Erythroblast (primary cell): ENCODE measurements at regions not wholly inside any gene's neighbourhood (a gene's known extent, or its start where the extent isn't known, plus 50 kb on each side); places are given as distances from the start of the nearest gene placed in this dataset.

Experiments
- DNase-seq, 2 experiments: peaks; one replicate each; lab custom pipeline; 2025; lab: John Stamatoyannopoulos, UW
- GATA1 ChIP-seq: IDR thresholded peaks from 2 replicates; pipeline ENCODE4 v1.6.1; 2011; ENCODE audit warnings: low read depth, mild to moderate bottlenecking, control low read depth, low read length, moderate library complexity
- POLR2A ChIP-seq: IDR thresholded peaks from 2 replicates; pipeline ENCODE4 v1.6.1; 2011; ENCODE audit warnings: mild to moderate bottlenecking, low read length

GRCh38 chr7:47221826-47222225, 360.1 kb downstream of the TNS3 start:
- DNase-seq, result no peak
- TF ChIP-seq POLR2A (no peak), GATA1 (no peak)

GRCh38 chr7:47218378-47219176, 363.3 kb downstream of the TNS3 start:
- TF ChIP-seq GATA1 (no peak), POLR2A (no peak)
- DNase-seq, result peak; percentile 36 to 37

DNA sequence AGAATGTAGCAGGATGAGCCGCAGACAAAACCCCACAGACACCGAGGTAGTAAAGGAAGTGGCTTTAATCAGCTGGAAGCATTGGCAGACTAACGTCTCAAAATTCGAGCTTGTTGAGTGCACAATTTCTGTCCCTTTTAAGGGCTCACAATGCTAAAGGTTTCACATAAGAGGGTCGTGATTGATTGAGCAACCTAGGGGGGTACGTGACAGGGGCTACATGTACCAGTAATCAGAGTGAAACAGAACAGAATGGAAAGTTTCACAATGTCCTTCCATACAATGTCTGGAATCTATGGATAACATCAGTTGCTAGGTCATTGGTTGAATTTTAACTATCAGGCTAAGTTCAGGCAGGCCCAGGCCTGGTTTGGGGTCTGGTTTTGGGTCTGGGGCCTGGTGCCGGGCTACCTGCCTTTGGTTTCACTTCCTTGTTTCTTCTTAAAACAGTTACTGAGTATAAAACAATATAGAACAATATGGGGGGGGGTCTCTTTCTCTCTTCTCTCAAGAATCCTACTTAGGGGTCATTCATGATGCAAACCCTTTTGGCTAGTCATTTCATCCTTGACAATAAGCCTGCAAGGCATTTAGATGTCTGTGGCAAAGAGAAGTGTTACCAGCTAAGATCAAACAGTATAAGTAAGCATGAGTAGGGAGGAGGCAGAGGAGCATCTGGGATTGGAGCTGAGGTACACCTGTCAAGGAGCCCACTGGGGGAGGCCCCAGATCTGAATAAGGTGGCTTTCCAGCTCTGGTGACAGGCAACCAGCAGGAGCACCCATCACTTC, 364.1 kb downstream of the TNS3 start:
- DNase-seq, result no peak
- TF ChIP-seq GATA1, result no peak

- TF ChIP-seq GATA1, result no peak
- TF ChIP-seq POLR2A, result no peak
- DNase-seq, result no peak
Observed at GRCh38 chr7:47217086-47217485, 364.8 kb downstream of the TNS3 start.

DNA sequence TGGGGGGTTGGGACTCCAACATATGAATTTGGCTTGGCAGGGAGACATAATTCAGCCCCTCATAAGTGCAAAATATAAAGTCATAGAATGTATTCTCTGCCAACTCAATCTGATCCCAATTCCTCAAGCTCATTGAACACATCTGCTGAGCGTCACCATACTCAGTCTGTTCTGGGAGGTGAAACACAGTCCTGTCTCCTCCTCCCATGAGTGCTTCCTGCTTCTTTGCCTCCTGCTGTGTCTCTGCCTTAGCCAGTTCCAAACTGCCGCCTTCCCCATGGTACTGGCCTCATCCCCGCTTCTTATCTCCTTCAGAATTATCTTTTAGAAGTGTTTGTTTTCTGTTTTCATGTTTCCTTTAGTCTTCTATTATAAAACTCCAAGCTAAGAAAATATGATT, 365.5 kb downstream of the TNS3 start:
- no peak for DNase-seq
- TF ChIP-seq GATA1 (no peak), POLR2A (no peak)

GRCh38 chr7:47215640-47216039, 366.3 kb downstream of the TNS3 start:
- no peak for TF ChIP-seq GATA1
- TF ChIP-seq POLR2A, result no peak
- no peak for DNase-seq

DNA sequence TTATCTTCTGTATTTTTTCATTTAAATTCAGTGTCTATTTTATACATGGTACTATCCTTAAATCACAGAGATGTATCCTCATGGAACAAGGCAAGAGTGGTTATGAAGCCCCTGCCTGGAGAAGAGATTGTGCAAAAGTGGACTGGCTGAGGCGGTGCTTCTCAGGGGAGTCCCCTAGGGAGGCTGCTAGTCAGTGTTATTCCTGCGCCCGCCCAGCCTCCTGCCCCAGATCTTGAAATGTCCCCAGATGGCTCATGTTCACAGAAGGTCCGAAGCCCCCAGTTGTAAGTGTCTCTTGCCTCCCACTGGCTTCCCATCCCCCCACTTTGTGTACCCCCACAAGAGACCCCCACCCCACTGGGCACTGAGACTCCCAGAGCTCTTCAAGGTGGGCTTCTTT, 366.9 kb downstream of the TNS3 start:
- TF ChIP-seq POLR2A (no peak), GATA1 (no peak)

GRCh38 chr7:47213276-47213675, 368.6 kb downstream of the TNS3 start:
- DNase-seq, result no peak
- no peak for TF ChIP-seq POLR2A
- TF ChIP-seq GATA1, result no peak

More for the DNA sequence above, 366.9 kb downstream of the TNS3 start:
- no peak for DNase-seq

GRCh38 chr7:47211519-47211973, 370.4 kb downstream of the TNS3 start:
- DNase-seq, result no peak
- TF ChIP-seq POLR2A (no peak), GATA1 (no peak)

DNA sequence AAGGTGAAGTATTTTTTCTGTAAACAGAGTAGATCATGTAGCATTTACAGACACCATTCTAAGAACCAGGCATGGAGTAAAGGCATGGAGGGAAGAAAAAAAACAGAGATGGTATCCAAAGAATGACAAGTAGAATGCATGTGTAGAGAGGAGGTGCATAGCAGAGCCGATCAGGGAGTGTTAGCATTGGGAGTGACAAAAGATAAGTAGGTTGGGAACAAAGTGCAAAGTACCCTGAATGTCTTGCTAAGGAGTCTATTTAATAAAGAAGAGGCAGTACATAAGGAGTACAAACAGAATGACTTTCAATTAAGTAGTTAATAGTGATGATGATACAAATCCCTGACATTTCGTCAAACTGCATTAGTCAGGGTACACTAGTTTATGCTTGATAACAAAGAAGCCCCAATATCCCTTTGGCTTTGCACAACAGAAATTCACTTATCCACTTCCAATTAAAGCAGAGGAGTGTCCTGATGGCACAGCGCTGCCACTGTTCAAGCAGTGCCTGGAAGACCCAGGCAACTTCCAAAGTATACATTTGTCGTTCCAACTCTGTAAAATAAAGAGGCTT, 371.5 kb downstream of the TNS3 start:
- TF ChIP-seq POLR2A (no peak), GATA1 (no peak)
- DNase-seq, result no peak

- TF ChIP-seq POLR2A (no peak), GATA1 (no peak)
Observed at GRCh38 chr7:47207956-47208355, 374.0 kb downstream of the TNS3 start.

DNA sequence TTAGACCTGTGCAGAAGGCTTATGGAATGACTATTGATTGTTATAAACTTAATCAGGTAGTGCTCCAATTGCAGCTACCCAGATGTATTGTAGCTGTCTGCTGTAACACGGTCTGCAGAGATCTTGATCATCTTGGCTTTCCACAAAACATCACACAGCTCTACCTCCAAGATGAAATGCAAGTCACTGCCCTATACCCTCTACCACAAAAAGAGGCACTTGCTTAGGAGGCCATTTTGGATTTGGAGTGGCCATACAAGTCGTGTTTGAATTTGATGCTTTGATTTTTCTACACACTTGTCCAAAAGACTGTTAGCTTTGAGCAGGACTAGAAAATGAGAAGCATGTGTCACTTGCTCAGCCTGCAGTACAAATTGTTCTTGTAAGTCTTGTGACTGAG, 377.2 kb downstream of the TNS3 start:
- no peak for DNase-seq
- TF ChIP-seq GATA1, result no peak
- TF ChIP-seq POLR2A, result no peak

More at GRCh38 chr7:47207956-47208355, 374.0 kb downstream of the TNS3 start:
- DNase-seq, result no peak

DNA sequence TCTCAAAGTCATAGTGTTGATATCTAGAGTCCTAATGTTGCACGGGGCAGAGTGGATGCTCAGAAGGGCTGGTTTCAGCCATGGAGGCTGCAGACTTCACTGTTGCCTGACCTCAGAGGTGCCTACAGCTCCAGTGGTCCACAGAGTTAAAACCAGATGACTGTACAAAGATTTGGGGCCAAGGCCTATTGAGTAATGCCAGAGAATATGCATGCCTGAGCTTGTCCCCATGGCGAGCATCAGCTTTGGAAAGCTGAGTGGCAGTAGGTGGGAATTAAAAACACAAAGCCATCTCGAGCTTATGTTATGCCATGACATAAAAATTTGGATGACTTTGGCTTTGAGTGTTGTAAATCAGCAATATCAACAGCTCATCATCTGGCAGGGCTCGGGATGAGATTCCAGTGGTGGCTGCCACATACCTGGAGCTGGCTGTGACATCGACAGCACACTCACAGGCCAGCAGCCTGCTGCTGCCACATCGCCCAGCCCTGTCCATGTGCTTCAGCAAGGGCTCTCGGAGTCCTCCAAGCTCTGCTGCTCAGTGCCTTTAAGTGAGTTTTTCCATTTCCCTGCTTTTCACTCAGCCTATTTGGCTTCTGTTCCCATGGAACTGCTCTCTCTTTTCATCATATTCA, 379.6 kb downstream of the TNS3 start:
- DNase-seq, result no peak
- no peak for TF ChIP-seq POLR2A

GRCh38 chr7:47198159-47198558, 383.8 kb downstream of the TNS3 start:
- no peak for DNase-seq
- TF ChIP-seq GATA1 (no peak), POLR2A (no peak)

- no peak for TF ChIP-seq GATA1
- TF ChIP-seq POLR2A, result no peak
- DNase-seq, result no peak
Observed at GRCh38 chr7:47197486-47197885, 384.4 kb downstream of the TNS3 start.
